Pulmonary artery endothelial cell (primary cell): ENCODE measurements at regions not wholly inside any gene's neighbourhood (a gene's known extent, or its start where the extent isn't known, plus 50 kb on each side); places are given as distances from the start of the nearest gene placed in this dataset.

Source experiments
- DNase-seq: peaks from one replicate; pipeline ENCODE4 v3.0.0-alpha.2; 2011; ENCODE audit warnings: low read depth, low spot score

DNA sequence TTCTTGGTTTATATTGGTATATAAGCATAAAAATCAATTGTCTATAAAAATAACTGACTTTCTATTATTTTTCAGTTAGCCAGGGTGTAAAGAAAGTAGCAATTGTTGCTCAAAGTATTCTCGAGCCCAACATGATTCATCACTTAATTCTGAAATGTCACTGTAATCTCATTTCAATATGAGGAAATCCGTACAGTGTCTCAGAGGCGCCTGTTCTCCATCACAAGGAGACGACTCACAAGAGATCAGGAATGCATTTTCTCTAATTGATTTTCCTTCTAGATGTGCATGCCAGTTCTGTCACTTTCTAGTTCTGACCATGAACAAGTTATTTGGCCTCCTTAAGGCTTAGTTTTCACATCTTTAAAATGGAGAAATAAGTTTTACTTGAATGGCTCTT is 753.1 kb downstream of the MAFB start:
- no peak for DNase-seq

DNA sequence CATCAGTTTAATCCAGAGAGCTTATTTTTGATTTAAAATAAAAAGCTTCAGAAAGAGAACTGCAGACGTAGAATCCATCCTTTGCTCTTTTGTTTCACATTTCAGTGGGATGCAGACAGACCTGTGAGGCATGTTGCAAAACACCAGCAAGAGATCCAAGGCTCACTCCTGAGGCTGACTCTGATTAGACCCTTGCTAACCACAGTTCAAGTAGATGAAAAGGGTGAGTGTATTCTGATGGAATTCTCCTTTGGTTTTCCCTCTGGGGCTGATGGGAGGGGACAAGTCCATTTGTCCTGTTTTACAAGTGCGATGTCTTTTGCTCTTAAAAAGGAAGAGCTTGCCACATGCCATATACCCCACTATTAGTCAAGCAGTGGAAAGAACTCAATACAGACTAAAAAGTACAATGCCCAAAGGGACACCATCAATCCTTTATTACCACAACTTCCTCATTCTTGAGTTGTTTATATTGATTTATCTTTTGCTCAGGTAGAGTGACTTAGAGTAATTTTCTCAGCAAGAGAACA is 772.7 kb downstream of the MAFB start:
- no peak for DNase-seq

GRCh38 chr20:39913274-39913673 is 775.8 kb downstream of the MAFB start:
- DNase-seq, result no peak

DNA sequence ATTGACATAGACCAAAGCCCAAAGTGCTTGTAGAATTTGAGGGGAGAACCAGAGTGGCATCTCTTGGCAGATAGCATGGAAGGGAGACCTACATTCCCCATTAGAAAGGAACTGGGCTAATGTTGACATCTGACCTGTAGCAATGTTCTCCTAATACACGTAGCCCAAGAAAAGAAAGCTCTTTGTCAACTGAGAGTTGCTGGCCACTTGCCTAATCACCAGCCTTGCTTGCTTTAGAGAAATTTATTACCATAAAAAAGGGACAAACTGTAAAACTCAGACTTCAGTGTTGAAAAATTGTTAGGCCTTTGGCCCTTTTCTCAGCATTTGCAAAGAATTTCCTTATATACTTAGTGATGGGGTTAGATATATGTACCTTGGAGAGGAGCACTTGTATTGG is 777.5 kb downstream of the MAFB start:
- DNase-seq, result no peak

DNA sequence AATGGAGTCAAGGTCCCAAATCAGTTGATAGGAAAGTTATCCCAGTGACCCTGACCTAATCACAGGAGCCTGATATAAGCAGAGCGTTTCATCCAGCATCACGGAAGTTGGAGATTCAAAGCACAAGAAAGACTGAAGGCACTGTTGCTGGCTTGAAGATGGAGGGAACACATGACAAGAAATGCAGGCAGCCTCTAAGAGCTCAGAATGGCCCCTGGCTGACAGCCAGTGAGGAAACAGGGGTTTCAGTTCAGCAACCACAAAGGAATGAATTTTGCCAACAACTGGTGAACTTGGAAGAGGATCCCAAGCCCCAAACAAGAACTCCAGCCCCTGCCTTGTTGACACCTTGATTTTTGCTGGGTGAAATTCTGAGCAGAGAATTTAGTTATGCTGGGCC is 778.5 kb downstream of the MAFB start:
- DNase-seq, result no peak

DNA sequence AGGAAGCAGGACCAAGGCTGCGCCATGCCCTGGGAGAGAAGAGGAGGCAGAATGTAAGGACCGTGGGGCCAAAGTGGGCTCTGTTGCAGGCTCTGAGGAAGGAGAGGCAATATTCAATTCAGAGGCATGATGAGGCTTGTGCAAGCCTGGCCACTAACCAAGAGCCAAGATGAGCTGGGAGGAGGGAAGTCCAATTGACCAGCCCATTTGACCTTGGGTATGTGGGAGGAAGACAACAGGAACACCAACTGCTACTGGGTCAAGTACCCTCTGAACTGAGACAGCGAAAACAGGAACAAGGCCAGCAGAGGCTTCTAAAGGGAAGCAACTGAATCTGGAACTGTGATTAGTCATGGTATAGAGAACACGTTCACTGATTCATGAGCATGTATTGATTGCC is 779.6 kb downstream of the MAFB start:
- DNase-seq, result no peak

DNA sequence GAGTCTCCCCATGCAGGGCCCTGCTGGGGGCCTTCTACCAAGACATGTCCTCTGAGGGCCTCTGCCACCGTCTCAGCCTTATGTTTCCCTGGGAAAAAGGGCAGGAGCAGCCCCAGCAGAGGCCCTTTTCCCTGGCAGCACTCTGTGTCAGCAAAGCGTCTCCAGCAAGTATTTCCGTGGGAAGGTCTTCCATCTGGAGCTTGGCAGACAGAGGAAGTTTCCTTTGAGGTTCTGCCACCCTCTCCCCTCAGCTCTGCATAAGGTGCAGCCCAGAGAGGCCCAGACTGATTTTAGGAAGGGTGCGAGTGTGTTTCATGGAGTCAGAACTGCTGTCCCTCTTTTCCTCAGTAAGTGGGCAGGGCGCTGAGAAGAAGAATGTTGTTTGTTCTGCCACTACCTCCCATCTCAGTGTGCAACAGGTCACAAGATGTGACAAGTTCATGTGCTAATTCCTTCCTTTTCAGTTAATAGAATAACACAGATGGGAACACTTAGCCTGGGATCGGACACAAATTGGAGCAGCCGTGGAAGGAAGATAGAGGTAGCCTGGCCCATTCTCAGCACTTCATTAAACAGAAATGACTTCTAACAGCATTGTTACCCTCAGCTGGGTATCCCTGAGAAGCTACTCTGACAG is 784.4 kb downstream of the MAFB start:
- no peak for DNase-seq

GRCh38 chr20:39903806-39904465 is 785.1 kb downstream of the MAFB start:
- no peak for DNase-seq

- no peak for DNase-seq
These were observed 789.2 kb downstream of the MAFB start for GRCh38 chr20:39899881-39900280.

- no peak for DNase-seq
These were observed 790.6 kb downstream of the MAFB start for GRCh38 chr20:39898467-39898852.

DNA sequence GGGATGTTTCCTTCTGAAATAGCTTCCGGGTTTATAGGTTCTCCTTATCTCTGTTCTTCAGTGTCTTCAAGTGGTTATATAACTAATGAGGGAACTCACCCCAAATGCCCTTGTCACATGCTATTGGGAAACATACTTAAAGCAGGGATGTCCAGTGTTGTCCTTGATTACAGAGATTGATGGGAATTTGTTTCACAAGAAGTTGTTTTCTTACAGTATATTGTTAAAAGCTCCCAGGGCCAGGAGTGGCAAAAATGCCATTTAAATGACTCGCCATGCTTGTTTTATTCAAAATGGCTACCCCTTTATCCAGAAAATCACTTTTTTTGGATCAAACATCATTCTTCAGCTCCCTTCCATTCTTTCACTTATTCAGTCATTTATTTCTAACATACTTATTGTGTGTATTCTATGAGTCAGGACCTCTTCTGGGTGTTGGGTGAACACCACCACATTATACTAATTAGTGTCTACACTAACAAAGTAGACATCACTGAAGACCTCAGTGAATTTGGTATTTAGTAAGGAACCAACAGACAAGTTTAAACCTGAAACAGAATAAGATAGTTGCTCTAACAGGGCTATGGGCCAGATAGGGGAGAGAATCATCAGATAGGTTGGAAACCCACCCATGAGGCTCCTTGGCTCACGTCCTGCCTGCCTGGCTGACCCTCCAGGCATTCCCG is 791.1 kb downstream of the MAFB start:
- DNase-seq, result no peak

DNA sequence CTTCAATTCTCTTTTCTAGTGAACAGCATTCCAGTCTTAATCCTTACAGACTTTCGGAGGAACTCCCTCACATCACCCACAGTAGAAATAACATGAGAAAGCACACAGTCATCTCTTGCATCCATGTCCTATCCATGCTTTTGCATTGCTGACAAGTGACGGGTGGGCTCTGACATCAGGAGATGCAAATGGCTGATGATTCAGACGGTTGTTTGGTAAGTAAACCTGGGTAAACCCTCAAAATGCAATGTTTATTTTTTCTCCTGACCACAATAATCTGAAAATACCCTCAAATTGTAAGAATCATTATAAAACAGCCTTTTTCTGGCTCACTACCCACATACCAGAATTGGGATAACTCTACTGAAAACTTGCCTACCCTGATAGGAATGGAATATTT is 792.0 kb downstream of the MAFB start:
- no peak for DNase-seq

- no peak for DNase-seq
These were observed 795.0 kb downstream of the MAFB start for GRCh38 chr20:39894067-39894466.

DNA sequence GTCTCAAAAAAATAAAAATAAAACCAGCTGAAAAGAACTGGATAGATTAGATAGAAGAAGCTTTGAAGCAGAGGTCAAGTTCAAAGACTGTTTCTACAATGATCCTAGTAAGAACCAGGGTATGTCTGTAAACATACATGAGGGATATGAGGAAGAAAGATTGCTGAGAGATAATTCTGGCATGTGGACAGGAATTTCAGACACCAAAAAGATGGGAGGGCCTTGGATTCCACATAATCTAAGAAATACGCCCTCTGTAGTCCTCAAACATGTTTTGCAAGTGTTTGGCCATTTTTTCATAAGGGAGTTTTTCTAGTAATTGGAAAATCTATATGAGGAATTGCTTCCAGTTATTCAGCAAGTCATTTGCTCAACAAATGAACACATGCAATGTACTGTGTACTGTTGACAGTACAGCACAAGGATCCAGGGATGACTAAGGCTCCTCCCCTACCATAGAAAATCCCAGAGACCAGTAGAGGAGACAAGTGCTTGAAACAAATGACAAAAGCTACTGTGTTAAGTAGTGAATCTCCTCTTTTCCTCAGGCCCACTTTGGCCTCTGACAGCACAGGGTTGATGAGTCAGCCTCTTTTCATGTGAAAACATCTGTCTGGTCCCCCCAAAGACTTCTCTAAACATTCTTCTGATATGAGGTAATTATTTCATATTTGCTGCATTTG is 795.9 kb downstream of the MAFB start:
- DNase-seq, result no peak

DNA sequence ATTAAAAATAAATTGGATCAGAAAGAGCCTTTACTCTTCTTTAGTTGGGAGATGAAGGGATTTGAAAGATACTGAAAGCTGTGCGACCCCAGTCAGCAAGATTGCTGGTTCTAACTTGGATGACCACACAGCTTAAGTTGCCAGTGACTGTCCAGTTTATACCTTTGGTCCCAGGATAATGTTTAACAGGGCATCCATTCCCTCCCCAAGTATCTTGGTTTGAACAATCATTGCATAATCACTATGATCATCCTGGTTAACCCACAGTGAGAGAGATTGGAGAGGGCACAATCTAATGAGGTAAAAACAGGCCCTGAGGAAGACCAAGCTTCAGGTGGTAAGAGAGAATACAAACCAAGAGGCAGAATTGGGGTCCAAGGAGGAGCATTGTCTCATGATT is 798.3 kb downstream of the MAFB start:
- no peak for DNase-seq

DNA sequence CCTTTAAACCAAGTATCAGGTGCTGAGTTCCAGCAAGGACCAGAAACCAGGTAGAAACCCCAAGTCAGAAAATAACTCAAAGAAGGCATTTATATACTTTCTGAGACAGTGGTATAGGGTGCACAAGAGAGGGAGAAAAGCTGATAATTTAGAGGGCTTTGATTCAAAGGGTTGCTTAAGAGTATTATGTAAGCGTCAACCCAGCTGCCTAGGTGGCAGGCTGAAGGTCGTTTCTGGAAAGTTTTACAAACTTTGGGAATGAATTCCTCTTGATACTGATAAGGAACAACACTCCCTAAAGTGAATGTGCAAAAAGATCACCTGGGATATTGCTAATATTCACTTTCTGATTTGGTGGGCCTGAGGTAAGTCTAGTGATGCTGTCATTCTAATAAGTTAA is 800.7 kb downstream of the MAFB start:
- no peak for DNase-seq

GRCh38 chr20:39886650-39887190 is 802.3 kb downstream of the MAFB start:
- no peak for DNase-seq

DNA sequence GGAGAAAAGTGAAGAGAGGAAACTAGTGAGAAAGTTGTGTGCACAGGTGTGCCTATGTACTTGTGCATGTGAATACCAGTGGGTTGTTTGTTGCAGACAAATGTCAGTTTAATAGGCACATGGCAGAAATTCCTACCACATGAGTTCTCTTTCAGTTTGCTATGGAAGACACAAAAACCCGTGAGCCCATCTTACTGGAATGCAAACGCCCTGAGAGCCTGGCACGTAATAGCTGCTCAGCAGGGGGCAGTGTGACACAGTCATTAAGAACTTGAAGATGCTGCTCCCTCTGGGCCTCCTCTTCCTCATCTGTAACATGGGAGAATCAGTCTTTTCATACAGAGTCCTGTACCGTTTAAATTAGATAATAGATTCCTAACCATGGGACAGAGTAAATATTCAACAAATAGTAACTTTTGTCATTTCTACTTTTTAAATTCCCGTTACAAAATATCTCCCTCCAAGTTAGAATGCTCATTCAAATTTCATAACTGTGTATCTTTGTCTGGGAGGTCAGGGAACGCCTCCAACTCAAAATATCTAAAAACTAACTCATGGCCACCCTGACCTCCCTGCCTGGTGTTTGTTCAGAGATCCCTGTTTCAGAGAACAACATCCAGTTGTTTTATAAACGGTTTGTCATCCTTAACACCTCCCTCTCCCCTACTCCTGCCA is 802.9 kb downstream of the MAFB start:
- DNase-seq, result peak; percentile 3

GRCh38 chr20:39882806-39883205 is 806.2 kb downstream of the MAFB start:
- no peak for DNase-seq

GRCh38 chr20:39880890-39881289 is 808.1 kb downstream of the MAFB start:
- DNase-seq, result no peak

- no peak for DNase-seq
These were observed 809.7 kb downstream of the MAFB start for GRCh38 chr20:39879296-39879695.
